HL-60 (cell line): ENCODE measurements at regions not wholly inside any gene's neighbourhood (a gene's known extent, or its start where the extent isn't known, plus 50 kb on each side); places are given as distances from the start of the nearest gene placed in this dataset.

Experiments used
- GABPA ChIP-seq: IDR thresholded peaks from 2 replicates; pipeline ENCODE4 v1.6.1; 2012; ENCODE audit warnings: low read depth
- POLR2AphosphoS5 ChIP-seq: IDR thresholded peaks from 2 replicates; pipeline ENCODE4 v1.6.1; 2012; ENCODE audit warnings: low read depth
- TF ChIP-seq, protein P1 (sequence below): IDR thresholded peaks from one replicate; pipeline ENCODE4 v1.5.1; 2011; ENCODE audit warnings: low read length, control low read depth, inconsistent platforms; ENCODE audit not compliant: insufficient read depth
- TF ChIP-seq, protein P2 (sequence below): IDR thresholded peaks from 2 replicates; pipeline ENCODE4 v1.6.1; 2012; ENCODE audit warnings: low read depth; ENCODE audit not compliant: insufficient replicate concordance

DNA sequence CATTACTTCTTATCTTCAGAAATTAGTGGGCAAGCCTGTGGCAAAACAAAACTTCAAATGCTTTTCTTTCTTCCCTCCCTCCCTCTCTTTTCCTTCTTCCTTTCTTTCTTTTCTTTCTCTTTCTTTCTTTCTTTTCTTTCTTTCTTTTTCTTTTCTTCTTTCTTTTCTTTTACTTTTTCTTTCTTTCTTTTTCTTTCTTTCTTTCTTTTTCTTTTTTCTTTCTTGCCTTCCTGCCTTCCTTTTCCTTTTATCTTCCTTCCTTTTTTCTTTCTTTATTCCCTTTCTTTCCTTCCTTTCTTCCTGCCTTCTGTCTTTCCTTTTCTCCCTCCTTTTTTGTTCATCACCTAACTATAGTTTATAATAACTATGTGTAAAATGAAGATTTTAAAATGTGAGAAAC, 295.1 kb downstream of the SMOC2 start:
- TF ChIP-seq, protein P1, sequence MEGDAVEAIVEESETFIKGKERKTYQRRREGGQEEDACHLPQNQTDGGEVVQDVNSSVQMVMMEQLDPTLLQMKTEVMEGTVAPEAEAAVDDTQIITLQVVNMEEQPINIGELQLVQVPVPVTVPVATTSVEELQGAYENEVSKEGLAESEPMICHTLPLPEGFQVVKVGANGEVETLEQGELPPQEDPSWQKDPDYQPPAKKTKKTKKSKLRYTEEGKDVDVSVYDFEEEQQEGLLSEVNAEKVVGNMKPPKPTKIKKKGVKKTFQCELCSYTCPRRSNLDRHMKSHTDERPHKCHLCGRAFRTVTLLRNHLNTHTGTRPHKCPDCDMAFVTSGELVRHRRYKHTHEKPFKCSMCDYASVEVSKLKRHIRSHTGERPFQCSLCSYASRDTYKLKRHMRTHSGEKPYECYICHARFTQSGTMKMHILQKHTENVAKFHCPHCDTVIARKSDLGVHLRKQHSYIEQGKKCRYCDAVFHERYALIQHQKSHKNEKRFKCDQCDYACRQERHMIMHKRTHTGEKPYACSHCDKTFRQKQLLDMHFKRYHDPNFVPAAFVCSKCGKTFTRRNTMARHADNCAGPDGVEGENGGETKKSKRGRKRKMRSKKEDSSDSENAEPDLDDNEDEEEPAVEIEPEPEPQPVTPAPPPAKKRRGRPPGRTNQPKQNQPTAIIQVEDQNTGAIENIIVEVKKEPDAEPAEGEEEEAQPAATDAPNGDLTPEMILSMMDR: no peak
- TF ChIP-seq POLR2AphosphoS5 (no peak), GABPA (no peak)
- TF ChIP-seq, protein P2, sequence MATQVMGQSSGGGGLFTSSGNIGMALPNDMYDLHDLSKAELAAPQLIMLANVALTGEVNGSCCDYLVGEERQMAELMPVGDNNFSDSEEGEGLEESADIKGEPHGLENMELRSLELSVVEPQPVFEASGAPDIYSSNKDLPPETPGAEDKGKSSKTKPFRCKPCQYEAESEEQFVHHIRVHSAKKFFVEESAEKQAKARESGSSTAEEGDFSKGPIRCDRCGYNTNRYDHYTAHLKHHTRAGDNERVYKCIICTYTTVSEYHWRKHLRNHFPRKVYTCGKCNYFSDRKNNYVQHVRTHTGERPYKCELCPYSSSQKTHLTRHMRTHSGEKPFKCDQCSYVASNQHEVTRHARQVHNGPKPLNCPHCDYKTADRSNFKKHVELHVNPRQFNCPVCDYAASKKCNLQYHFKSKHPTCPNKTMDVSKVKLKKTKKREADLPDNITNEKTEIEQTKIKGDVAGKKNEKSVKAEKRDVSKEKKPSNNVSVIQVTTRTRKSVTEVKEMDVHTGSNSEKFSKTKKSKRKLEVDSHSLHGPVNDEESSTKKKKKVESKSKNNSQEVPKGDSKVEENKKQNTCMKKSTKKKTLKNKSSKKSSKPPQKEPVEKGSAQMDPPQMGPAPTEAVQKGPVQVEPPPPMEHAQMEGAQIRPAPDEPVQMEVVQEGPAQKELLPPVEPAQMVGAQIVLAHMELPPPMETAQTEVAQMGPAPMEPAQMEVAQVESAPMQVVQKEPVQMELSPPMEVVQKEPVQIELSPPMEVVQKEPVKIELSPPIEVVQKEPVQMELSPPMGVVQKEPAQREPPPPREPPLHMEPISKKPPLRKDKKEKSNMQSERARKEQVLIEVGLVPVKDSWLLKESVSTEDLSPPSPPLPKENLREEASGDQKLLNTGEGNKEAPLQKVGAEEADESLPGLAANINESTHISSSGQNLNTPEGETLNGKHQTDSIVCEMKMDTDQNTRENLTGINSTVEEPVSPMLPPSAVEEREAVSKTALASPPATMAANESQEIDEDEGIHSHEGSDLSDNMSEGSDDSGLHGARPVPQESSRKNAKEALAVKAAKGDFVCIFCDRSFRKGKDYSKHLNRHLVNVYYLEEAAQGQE: no peak
